ENCODE measurements at regions not wholly inside any gene's neighbourhood (a gene's known extent, or its start where the extent isn't known, plus 50 kb on each side); places are given as distances from the start of the nearest gene placed in this dataset.

DNA sequence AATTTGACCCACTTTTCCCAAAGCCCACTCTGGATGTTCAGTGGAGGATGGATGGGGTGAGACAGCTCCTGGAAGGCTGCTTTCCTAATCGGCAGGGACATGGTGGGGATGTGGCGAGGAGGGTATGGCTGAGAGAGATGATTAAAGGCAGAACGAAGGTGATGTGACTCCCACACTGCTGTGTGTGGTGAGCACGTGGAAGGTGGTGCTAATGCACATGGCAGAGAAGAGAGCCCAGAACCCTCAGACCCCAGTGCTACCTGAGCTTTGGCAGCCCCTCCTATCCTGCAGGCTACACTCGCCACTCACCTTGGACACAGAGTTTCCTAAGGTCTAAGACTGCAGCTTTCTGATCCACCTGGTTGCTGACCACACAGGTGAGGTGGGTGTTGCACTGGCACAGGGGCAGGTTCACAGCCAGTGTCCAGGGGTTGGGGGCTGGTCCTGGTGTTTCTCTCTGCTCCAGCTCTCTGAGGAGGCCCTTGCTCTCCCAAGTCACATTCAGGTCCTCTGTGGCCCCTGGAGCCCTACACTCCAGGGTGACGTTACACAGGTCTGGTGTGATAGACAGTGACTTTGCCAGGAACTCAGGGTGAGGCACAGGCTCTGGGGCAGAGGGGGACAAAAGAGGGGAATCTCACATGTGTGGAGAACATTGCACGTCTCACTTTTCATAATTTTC, 151.4 kb upstream of the ETV3 start:
- DNase-seq (ENCODE audit: low spot score), result no peak

DNA sequence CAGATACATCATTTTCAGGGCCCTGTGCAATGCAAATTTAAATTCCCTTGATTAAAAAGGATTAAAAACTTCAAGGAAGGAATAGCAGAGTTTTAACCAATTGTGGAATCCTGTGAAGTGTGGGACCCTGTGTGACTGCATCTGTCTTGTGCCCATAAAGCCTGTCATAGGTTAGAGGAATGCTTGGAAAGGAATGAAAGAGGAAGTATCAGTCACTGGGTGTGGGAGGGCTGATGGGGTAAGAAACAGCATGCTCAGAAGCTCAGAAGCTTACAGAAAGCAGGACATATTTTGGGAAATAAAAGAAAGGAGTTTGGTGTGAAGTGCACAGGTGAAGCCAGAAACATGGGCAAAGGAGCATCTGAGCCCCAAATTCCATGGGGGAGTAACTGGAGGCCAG, 150.8 kb upstream of the ETV3 start:
- H3K4me1 ChIP-seq (replicated peaks), result no peaks in the 10 kb centered on the region
- no peaks in the 10 kb centered on the region for H3K27me3 ChIP-seq (replicated peaks; ENCODE audit: insufficient read depth)
- no peaks in the 10 kb centered on the region for H3K36me3 ChIP-seq
- intact Hi-C loops (cut with DNase I), result no loop called here
- DNase-seq (ENCODE audit: low spot score), result no peak
- no peak overlapping the region for H3K27ac ChIP-seq
- no peak for TF ChIP-seq POLR2A (IDR thresholded peaks at IDR 0.05)
- TF ChIP-seq POLR2AphosphoS5 (IDR thresholded peaks at IDR 0.05), result no peak
- TF ChIP-seq, protein P1, sequence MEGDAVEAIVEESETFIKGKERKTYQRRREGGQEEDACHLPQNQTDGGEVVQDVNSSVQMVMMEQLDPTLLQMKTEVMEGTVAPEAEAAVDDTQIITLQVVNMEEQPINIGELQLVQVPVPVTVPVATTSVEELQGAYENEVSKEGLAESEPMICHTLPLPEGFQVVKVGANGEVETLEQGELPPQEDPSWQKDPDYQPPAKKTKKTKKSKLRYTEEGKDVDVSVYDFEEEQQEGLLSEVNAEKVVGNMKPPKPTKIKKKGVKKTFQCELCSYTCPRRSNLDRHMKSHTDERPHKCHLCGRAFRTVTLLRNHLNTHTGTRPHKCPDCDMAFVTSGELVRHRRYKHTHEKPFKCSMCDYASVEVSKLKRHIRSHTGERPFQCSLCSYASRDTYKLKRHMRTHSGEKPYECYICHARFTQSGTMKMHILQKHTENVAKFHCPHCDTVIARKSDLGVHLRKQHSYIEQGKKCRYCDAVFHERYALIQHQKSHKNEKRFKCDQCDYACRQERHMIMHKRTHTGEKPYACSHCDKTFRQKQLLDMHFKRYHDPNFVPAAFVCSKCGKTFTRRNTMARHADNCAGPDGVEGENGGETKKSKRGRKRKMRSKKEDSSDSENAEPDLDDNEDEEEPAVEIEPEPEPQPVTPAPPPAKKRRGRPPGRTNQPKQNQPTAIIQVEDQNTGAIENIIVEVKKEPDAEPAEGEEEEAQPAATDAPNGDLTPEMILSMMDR (IDR thresholded peaks at IDR 0.05), result no peak
- H3K4me3 ChIP-seq, result no peak overlapping the region
- no peaks in the 10 kb centered on the region for H3K9me3 ChIP-seq

More for the DNA sequence above, 151.4 kb upstream of the ETV3 start:
- H3K9me3 ChIP-seq, result no peaks in the 10 kb centered on the region
- WGBS, result 76% methylated on average over 7 of the region's 7 CpGs
- no peaks in the 10 kb centered on the region for H3K4me1 ChIP-seq (replicated peaks)
- H3K27me3 ChIP-seq (replicated peaks; ENCODE audit: insufficient read depth), result no peaks in the 10 kb centered on the region
- no peaks in the 10 kb centered on the region for H3K36me3 ChIP-seq
- intact Hi-C loops (cut with DNase I), result no loop called here
- H3K27ac ChIP-seq, result no peak overlapping the region
- no peak for TF ChIP-seq POLR2AphosphoS5 (IDR thresholded peaks at IDR 0.05)
- TF ChIP-seq, protein P1 (IDR thresholded peaks at IDR 0.05), result no peak
- H3K4me3 ChIP-seq, result no peak overlapping the region

DNA sequence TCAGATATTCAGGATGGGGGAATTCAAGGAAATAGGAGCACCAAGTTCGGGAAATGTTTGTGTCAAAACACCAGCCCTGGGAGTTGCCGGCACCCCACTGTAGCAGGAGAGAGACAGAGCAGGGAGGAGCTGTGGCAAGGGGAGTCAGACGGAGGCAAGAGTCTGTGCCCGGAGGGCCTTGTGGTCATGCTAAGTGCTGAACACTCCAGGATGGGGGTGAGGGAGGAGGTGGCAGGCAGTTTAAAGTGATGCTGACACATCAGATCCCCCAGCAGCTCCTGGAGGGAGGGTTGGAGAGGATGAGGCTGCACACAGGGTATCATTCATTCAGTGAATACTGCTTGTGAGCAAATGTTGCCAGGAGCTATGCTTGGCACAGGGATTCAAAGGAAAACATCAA, 150.3 kb upstream of the ETV3 start:
- TF ChIP-seq POLR2AphosphoS5 (IDR thresholded peaks at IDR 0.05) (no peak), POLR2A (IDR thresholded peaks at IDR 0.05) (no peak)
- TF ChIP-seq, protein P1 (IDR thresholded peaks at IDR 0.05), result no peak
- WGBS, result 73% methylated on average over 4 of the region's 4 CpGs
- H3K27ac ChIP-seq, result no peak overlapping the region
- DNase-seq (ENCODE audit: low spot score), result no peak
- no peak overlapping the region for H3K4me3 ChIP-seq
- intact Hi-C loops (cut with DNase I), result no loop called here
- H3K9me3 ChIP-seq, result no peaks in the 10 kb centered on the region
- H3K27me3 ChIP-seq (replicated peaks; ENCODE audit: insufficient read depth), result no peaks in the 10 kb centered on the region
- H3K4me1 ChIP-seq (replicated peaks), result no peaks in the 10 kb centered on the region
- H3K36me3 ChIP-seq, result no peaks in the 10 kb centered on the region

DNA sequence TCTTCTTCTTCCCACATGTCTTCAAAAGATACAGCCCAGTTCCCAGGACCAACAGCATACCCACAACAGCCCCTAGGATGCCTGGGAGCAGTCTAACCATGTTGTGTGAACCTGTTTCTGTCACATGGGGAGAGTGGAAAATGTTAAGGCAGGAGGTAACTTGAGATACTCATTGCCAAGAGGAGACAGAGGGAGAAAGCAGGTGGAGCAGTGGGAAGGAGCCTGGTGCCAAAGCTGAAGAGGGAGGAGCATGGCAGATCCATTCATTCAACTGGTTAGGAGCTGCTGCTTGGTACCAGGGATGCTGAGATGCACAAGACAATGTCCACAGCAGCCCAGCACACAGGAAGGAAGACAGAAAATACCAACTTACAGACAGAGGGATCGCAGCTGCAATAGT, 149.8 kb upstream of the ETV3 start:
- H3K27me3 ChIP-seq (replicated peaks; ENCODE audit: insufficient read depth), result no peaks in the 10 kb centered on the region
- H3K36me3 ChIP-seq, result no peaks in the 10 kb centered on the region
- no peak overlapping the region for H3K4me3 ChIP-seq
- no peak for DNase-seq (ENCODE audit: low spot score)
- TF ChIP-seq POLR2AphosphoS5 (IDR thresholded peaks at IDR 0.05), result no peak
- TF ChIP-seq POLR2A (IDR thresholded peaks at IDR 0.05), result no peak
- TF ChIP-seq, protein P1 (IDR thresholded peaks at IDR 0.05), result no peak
- 96% methylated on average over 1 of the region's 1 CpG for WGBS
- no peaks in the 10 kb centered on the region for H3K9me3 ChIP-seq
- no peaks in the 10 kb centered on the region for H3K4me1 ChIP-seq (replicated peaks)
- intact Hi-C loops (cut with DNase I), result no loop called here
- H3K27ac ChIP-seq, result no peak overlapping the region

DNA sequence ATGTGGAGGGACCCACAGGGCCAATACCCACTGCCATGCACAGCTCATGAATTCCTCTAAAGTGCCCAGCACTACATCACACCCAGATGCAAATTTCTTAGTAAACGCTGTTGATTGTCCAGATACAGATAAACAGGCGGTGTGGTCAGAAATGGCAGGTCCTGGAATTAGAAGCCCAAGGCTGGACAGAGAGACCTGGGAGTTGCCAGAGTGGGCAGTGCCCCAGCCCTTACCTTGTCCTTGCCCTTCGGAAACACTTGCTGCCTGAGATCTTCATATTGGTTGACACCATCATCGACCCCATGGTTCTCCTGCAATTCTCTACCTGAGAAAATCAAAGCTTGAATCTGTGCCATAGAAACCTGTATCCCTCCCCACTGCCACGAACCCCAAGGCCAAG, 149.3 kb upstream of the ETV3 start:
- WGBS, result 78% methylated on average over 5 of the region's 5 CpGs
- H3K27me3 ChIP-seq (replicated peaks; ENCODE audit: insufficient read depth), result no peaks in the 10 kb centered on the region
- no peaks in the 10 kb centered on the region for H3K4me1 ChIP-seq (replicated peaks)
- intact Hi-C loops (cut with DNase I), result no loop called here
- no peak for TF ChIP-seq POLR2AphosphoS5 (IDR thresholded peaks at IDR 0.05)
- no peak for TF ChIP-seq POLR2A (IDR thresholded peaks at IDR 0.05)
- TF ChIP-seq, protein P1 (IDR thresholded peaks at IDR 0.05), result no peak
- no peak overlapping the region for H3K27ac ChIP-seq
- no peak for DNase-seq (ENCODE audit: low spot score)
- no peaks in the 10 kb centered on the region for H3K9me3 ChIP-seq
- no peaks in the 10 kb centered on the region for H3K36me3 ChIP-seq
- H3K4me3 ChIP-seq, result no peak overlapping the region

Measured in prostate gland (tissue), 2 donors.